ENCODE measurements at regions not wholly inside any gene's neighbourhood (a gene's known extent, or its start where the extent isn't known, plus 50 kb on each side); places are given as distances from the start of the nearest gene placed in this dataset.

DNA sequence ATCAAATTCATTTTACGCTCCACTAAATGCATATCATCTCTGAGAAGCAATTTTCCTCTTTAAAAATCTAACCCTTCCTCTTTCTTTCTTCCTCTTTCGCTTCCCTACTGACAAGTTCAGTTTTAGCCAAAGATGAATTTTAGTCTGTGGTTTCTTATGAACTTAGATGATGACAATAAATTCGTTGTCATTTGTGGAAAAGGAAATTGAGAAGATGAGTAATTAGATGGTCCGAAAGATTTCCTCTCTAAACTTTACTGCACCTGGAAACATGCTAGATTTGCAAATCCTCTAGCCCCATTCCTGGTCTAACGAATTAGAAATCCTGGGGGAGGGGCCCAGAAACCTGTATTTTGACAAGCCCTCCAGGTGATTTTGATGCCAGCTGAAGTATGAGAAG lies 855.4 kb upstream of the CHORDC1 start:
- H3K79me2 ChIP-seq (ENCODE audit: control insufficient read depth, insufficient read depth, low read length) = no peaks in the 10 kb centered on the region
- no peak overlapping the region for H3K4me3 ChIP-seq (ENCODE audit: control extremely low read depth in 1 of 5, extremely low read depth in 1 of 5, insufficient read depth in 1 of 5, low read depth in 2 of 5, low read length in 4 of 5)
- no peaks in the 10 kb centered on the region for H3K4me1 Mint-ChIP-seq
- H3K9ac ChIP-seq (ENCODE audit: low read length) = no peak overlapping the region
- H3K27me3 ChIP-seq (replicated peaks in 1 of 4; ENCODE audit: control extremely low read depth in 1 of 4, control insufficient read depth in 3 of 4, insufficient read depth in 4 of 4, low read length in 3 of 4) = no peaks in the 10 kb centered on the region
- H3K9me3 Mint-ChIP-seq (ENCODE audit: insufficient read depth) = no peaks in the 10 kb centered on the region
- no peak overlapping the region for H3K27ac ChIP-seq (ENCODE audit: low read length in 2 of 2)
- intact Hi-C loops (cut with micrococcal nuclease) = no loop called here
- ATAC-seq (ENCODE audit: low read depth) = no peak
- no peak for DNase-seq
- TF ChIP-seq, protein P1, sequence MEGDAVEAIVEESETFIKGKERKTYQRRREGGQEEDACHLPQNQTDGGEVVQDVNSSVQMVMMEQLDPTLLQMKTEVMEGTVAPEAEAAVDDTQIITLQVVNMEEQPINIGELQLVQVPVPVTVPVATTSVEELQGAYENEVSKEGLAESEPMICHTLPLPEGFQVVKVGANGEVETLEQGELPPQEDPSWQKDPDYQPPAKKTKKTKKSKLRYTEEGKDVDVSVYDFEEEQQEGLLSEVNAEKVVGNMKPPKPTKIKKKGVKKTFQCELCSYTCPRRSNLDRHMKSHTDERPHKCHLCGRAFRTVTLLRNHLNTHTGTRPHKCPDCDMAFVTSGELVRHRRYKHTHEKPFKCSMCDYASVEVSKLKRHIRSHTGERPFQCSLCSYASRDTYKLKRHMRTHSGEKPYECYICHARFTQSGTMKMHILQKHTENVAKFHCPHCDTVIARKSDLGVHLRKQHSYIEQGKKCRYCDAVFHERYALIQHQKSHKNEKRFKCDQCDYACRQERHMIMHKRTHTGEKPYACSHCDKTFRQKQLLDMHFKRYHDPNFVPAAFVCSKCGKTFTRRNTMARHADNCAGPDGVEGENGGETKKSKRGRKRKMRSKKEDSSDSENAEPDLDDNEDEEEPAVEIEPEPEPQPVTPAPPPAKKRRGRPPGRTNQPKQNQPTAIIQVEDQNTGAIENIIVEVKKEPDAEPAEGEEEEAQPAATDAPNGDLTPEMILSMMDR (IDR thresholded peaks at IDR 0.05) = no peak
- no peak for TF ChIP-seq EZH2 (IDR thresholded peaks at IDR 0.05; ENCODE audit: borderline replicate concordance, insufficient read depth, low read depth, low read length, poor library complexity, severe bottlenecking)
- ChIA-PET POLR2A (no interaction called here), CTCF (no interaction called here)
- H3K4me1 ChIP-seq (ENCODE audit: control insufficient read depth in 2 of 2, insufficient read depth in 2 of 2, low read length in 2 of 2) = no peaks in the 10 kb centered on the region
- WGBS (ENCODE audit: insufficient coverage) = 57% methylated on average over 1 of the region's 5 CpGs
- H3K4me3 Mint-ChIP-seq = no peak overlapping the region
- no peaks in the 10 kb centered on the region for H3K36me3 ChIP-seq (replicated peaks in 1 of 2; ENCODE audit: control extremely low read depth in 1 of 2, control insufficient read depth in 1 of 2, extremely low read depth in 1 of 2, insufficient read depth in 2 of 2, low read length in 1 of 2)
- no peaks in the 10 kb centered on the region for H3K27me3 Mint-ChIP-seq
- H4K20me1 ChIP-seq (ENCODE audit: control insufficient read depth, insufficient read depth, low read length, poor library complexity, severe bottlenecking) = no peaks in the 10 kb centered on the region
- no peak overlapping the region for H3K27ac Mint-ChIP-seq
- no peak overlapping the region for H2AFZ ChIP-seq (ENCODE audit: insufficient read depth, low read depth, low read length, poor library complexity, severe bottlenecking)
- no peaks in the 10 kb centered on the region for H3K9me3 ChIP-seq (ENCODE audit: control extremely low read depth in 1 of 3, control insufficient read depth in 2 of 3, insufficient read depth in 1 of 3, low read length in 2 of 3)
- H3K4me2 ChIP-seq (replicated peaks; ENCODE audit: low read depth, low read length, poor library complexity, severe bottlenecking) = no peak overlapping the region

DNA sequence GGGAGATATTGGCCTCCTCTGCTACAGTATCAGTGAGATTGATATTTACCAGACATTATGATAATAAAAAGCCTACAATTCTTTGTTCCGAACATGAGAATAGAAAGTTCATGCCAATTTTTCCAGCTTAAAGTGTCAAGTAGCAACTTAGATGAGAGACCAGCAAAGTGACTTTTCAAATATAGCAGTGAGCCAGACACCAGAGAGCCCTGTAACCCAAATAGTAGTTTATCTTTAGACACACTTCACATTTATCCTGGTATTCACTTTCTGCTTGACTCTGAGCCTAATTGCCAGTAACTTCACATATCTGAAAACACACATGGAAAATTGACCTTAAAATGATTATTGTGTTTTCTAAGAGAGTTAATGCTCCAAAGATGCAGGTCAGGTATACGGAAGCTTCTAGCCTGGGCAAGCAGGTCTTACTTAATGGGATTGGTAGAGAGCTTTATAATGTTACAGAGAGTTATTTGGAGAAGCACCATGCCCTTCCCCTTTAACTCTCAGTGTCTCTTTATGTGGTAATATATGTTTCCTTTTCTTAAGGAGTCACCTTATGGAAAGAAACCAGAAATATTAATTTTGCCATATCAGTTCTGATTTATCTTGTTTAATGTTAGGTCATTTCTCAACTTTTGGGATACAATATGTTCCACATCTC lies 852.3 kb upstream of the CHORDC1 start:
- Mint-ChIP-seq H3K9me3 (ENCODE audit: insufficient read depth) (peaks cover 2% of the 10 kb centered on the region), H3K27me3 (no peaks in the 10 kb centered on the region), H3K4me1 (no peaks in the 10 kb centered on the region), H3K4me3 (no peak overlapping the region), H3K27ac (no peak overlapping the region)
- intact Hi-C loops (cut with micrococcal nuclease) = no loop called here
- Histone ChIP-seq H3K9ac (ENCODE audit: low read length) (no peak overlapping the region), H3K27me3 (replicated peaks in 1 of 4; ENCODE audit: control extremely low read depth in 1 of 4, control insufficient read depth in 3 of 4, insufficient read depth in 4 of 4, low read length in 3 of 4) (no peaks in the 10 kb centered on the region), H4K20me1 (ENCODE audit: control insufficient read depth, insufficient read depth, low read length, poor library complexity, severe bottlenecking) (no peaks in the 10 kb centered on the region), H3K79me2 (ENCODE audit: control insufficient read depth, insufficient read depth, low read length) (no peaks in the 10 kb centered on the region), H2AFZ (ENCODE audit: insufficient read depth, low read depth, low read length, poor library complexity, severe bottlenecking) (no peak overlapping the region), H3K4me2 (replicated peaks; ENCODE audit: low read depth, low read length, poor library complexity, severe bottlenecking) (no peak overlapping the region), H3K9me3 (ENCODE audit: control extremely low read depth in 1 of 3, control insufficient read depth in 2 of 3, insufficient read depth in 1 of 3, low read length in 2 of 3) (no peaks in the 10 kb centered on the region), H3K4me3 (ENCODE audit: control extremely low read depth in 1 of 5, extremely low read depth in 1 of 5, insufficient read depth in 1 of 5, low read depth in 2 of 5, low read length in 4 of 5) (no peak overlapping the region), H3K27ac (ENCODE audit: low read length in 2 of 2) (no peak overlapping the region), H3K36me3 (replicated peaks in 1 of 2; ENCODE audit: control extremely low read depth in 1 of 2, control insufficient read depth in 1 of 2, extremely low read depth in 1 of 2, insufficient read depth in 2 of 2, low read length in 1 of 2) (no peaks in the 10 kb centered on the region), H3K4me1 (ENCODE audit: control insufficient read depth in 2 of 2, insufficient read depth in 2 of 2, low read length in 2 of 2) (no peaks in the 10 kb centered on the region)
- DNase-seq = no peak
- no peak for ATAC-seq (ENCODE audit: low read depth)
- TF ChIP-seq, protein P1 (IDR thresholded peaks at IDR 0.05) = no peak
- no peak for TF ChIP-seq EZH2 (IDR thresholded peaks at IDR 0.05; ENCODE audit: borderline replicate concordance, insufficient read depth, low read depth, low read length, poor library complexity, severe bottlenecking)
- ChIA-PET POLR2A (no interaction called here), CTCF (no interaction called here)
- 43% methylated on average over 2 of the region's 2 CpGs for WGBS (ENCODE audit: insufficient coverage)
